ENCODE measurements at regions not wholly inside any gene's neighbourhood (a gene's known extent, or its start where the extent isn't known, plus 50 kb on each side); places are given as distances from the start of the nearest gene placed in this dataset.
"Not testable (repeated sequence)": the region's sequence is repeated elsewhere in the genome, so short reads cannot be mapped to it uniquely, and the experiment has no call there.

- Histone ChIP-seq H2AFZ (ENCODE audit: low read depth, low read length) (no peak overlapping the region), H3K4me2 (ENCODE audit: low read length) (no peak overlapping the region), H3K79me2 (ENCODE audit: insufficient read depth, low read length) (no peaks in the 10 kb centered on the region), H3K27me3 (ENCODE audit: insufficient read depth, low read length) (no peaks in the 10 kb centered on the region), H3K27ac (ENCODE audit: low read depth, low read length) (no peak overlapping the region), H3K4me3 (ENCODE audit: insufficient read depth, low read depth, low read length) (no peak overlapping the region), H3K9ac (ENCODE audit: low read length) (no peak overlapping the region), H4K20me1 (ENCODE audit: insufficient read depth, low read length) (no peaks in the 10 kb centered on the region), H3K9me3 (ENCODE audit: insufficient read depth, low read depth, low read length) (no peaks in the 10 kb centered on the region), H3K4me1 (ENCODE audit: insufficient read depth, low read length) (no peaks in the 10 kb centered on the region), H3K36me3 (ENCODE audit: insufficient read depth, low read length) (no peaks in the 10 kb centered on the region)
- no peaks in the 10 kb centered on the region for H3K4me1 Mint-ChIP-seq (ENCODE audit: low read depth, unreplicated experiment)
- H3K27ac Mint-ChIP-seq (ENCODE audit: unreplicated experiment), result no peak overlapping the region
- H3K36me3 Mint-ChIP-seq (ENCODE audit: low read depth, unreplicated experiment), result no peaks in the 10 kb centered on the region
- no peak overlapping the region for H3K4me3 Mint-ChIP-seq (ENCODE audit: unreplicated experiment)
- TF ChIP-seq CTCF (IDR thresholded peaks at IDR 0.05; ENCODE audit: insufficient read depth, low read depth, low read length), result no peak
- TF ChIP-seq EZH2 (IDR thresholded peaks at IDR 0.05; ENCODE audit: insufficient read depth, low read length), result no peak
- DNase-seq (ENCODE audit: low read depth) (no peak), FAIRE-seq (no peak)
- peaks cover 9% of the 10 kb centered on the region for H3K9me3 Mint-ChIP-seq (ENCODE audit: unreplicated experiment)
- H3K27me3 Mint-ChIP-seq (ENCODE audit: low read depth, unreplicated experiment), result no peaks in the 10 kb centered on the region
Observed at GRCh38 chr1:163632269-163632668, 310.5 kb downstream of the NUF2 start.

DNA sequence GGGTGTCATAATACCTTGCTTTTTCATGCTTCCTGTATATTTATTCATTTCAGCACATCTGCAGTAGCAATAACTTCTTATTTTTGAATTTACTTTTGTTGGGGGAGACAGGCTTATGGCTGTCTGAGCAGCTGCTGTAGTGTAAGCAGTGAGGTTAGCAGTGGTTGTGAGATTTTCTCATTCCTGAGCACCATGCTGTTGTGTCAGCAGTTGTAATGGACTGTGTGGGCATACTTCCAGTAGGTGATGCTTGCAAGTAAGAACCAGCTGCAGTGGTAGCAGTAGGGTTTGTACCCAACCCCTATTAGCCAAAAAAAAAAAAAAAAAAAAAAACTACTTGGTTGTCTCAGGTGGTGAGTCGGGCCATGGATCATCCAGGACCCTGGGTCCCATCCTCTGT lies 311.6 kb downstream of the NUF2 start:
- Mint-ChIP-seq H3K4me3 (ENCODE audit: unreplicated experiment) (no peak overlapping the region), H3K27ac (ENCODE audit: unreplicated experiment) (no peak overlapping the region), H3K36me3 (ENCODE audit: low read depth, unreplicated experiment) (no peaks in the 10 kb centered on the region), H3K27me3 (ENCODE audit: low read depth, unreplicated experiment) (no peaks in the 10 kb centered on the region), H3K4me1 (ENCODE audit: low read depth, unreplicated experiment) (no peaks in the 10 kb centered on the region), H3K9me3 (ENCODE audit: unreplicated experiment) (peaks cover 9% of the 10 kb centered on the region)
- H4K20me1 ChIP-seq (ENCODE audit: insufficient read depth, low read length), result no peaks in the 10 kb centered on the region
- no peak overlapping the region for H3K9ac ChIP-seq (ENCODE audit: low read length)
- H3K79me2 ChIP-seq (ENCODE audit: insufficient read depth, low read length), result no peaks in the 10 kb centered on the region
- DNase-seq (ENCODE audit: low read depth) (no peak), FAIRE-seq (no peak)
- H3K4me1 ChIP-seq (ENCODE audit: insufficient read depth, low read length), result no peaks in the 10 kb centered on the region
- H3K9me3 ChIP-seq (ENCODE audit: insufficient read depth, low read depth, low read length), result no peaks in the 10 kb centered on the region
- H3K36me3 ChIP-seq (ENCODE audit: insufficient read depth, low read length), result no peaks in the 10 kb centered on the region
- TF ChIP-seq CTCF (IDR thresholded peaks at IDR 0.05; ENCODE audit: insufficient read depth, low read depth, low read length), result no peak
- no peak for TF ChIP-seq EZH2 (IDR thresholded peaks at IDR 0.05; ENCODE audit: insufficient read depth, low read length)
- H3K27me3 ChIP-seq (ENCODE audit: insufficient read depth, low read length), result no peaks in the 10 kb centered on the region
- no peak overlapping the region for H3K27ac ChIP-seq (ENCODE audit: low read depth, low read length)
- no peak overlapping the region for H2AFZ ChIP-seq (ENCODE audit: low read depth, low read length)
- H3K4me2 ChIP-seq (ENCODE audit: low read length), result no peak overlapping the region
- no peak overlapping the region for H3K4me3 ChIP-seq (ENCODE audit: insufficient read depth, low read depth, low read length)

GRCh38 chr1:163645676-163646075 lies 323.9 kb downstream of the NUF2 start:
- not testable (repeated sequence) for FAIRE-seq; H2AFZ ChIP-seq (ENCODE audit: low read depth, low read length)

More at GRCh38 chr1:163645676-163646075, 323.9 kb downstream of the NUF2 start:
- H3K4me1 ChIP-seq (ENCODE audit: insufficient read depth, low read length); H3K27me3 Mint-ChIP-seq (ENCODE audit: low read depth, unreplicated experiment); H3K9ac ChIP-seq (ENCODE audit: low read length); DNase-seq (ENCODE audit: low read depth); H3K4me3 Mint-ChIP-seq (ENCODE audit: unreplicated experiment); H3K36me3 ChIP-seq (ENCODE audit: insufficient read depth, low read length); H3K4me3 ChIP-seq (ENCODE audit: insufficient read depth, low read depth, low read length); H3K27me3 ChIP-seq (ENCODE audit: insufficient read depth, low read length); H4K20me1 ChIP-seq (ENCODE audit: insufficient read depth, low read length); H3K36me3 Mint-ChIP-seq (ENCODE audit: low read depth, unreplicated experiment); H3K9me3 Mint-ChIP-seq (ENCODE audit: unreplicated experiment); H3K27ac ChIP-seq (ENCODE audit: low read depth, low read length); H3K27ac Mint-ChIP-seq (ENCODE audit: unreplicated experiment); H3K79me2 ChIP-seq (ENCODE audit: insufficient read depth, low read length); H3K4me2 ChIP-seq (ENCODE audit: low read length); H3K9me3 ChIP-seq (ENCODE audit: insufficient read depth, low read depth, low read length); H3K4me1 Mint-ChIP-seq (ENCODE audit: low read depth, unreplicated experiment): not testable (repeated sequence)

Data from astrocyte (in vitro differentiated cells and primary cell).